SU-DHL-6 (cell line): ENCODE measurements at regions not wholly inside any gene's neighbourhood (a gene's known extent, or its start where the extent isn't known, plus 50 kb on each side); places are given as distances from the start of the nearest gene placed in this dataset.

Experiments
- CTCF ChIP-seq: fragments of 200-600 bp; sonication (generic); IDR thresholded peaks from one replicate; pipeline ENCODE4 v1.5.1; 2017; ENCODE audit warnings: antibody characterized with exemption, mild to moderate bottlenecking, low read length, moderate library complexity; ENCODE audit not compliant: insufficient read depth, poor library complexity, severe bottlenecking
- EZH2phosphoT487 ChIP-seq: fragments of 200-600 bp; sonication (generic), shearing (Covaris generic); conservative IDR thresholded peaks from 2 replicates; pipeline ENCODE4 v1.6.1; 2018; ENCODE audit warnings: mild to moderate bottlenecking, antibody characterized with exemption, low read length, moderate library complexity, mixed read lengths

GRCh38 chr11:82546661-82547557 is 186.8 kb downstream of the FAM181B start:
- TF ChIP-seq CTCF, result no peak
- no peak for TF ChIP-seq EZH2phosphoT487
